ENCODE measurements at regions not wholly inside any gene's neighbourhood (a gene's known extent, or its start where the extent isn't known, plus 50 kb on each side); places are given as distances from the start of the nearest gene placed in this dataset.
"Not testable (repeated sequence)": the region's sequence is repeated elsewhere in the genome, so short reads cannot be mapped to it uniquely, and the experiment has no call there.

GRCh38 chrX:92270936-92271855 is 492.0 kb downstream of the PCDH11X start:
- TF ChIP-seq CTCF (IDR thresholded peaks at IDR 0.05; ENCODE audit: low read depth, low read length): no peak
- DNase-seq (ENCODE audit: extremely low read depth, low read depth): no peak

- DNase-seq (ENCODE audit: extremely low read depth, low read depth): not testable (repeated sequence)
Measured at GRCh38 chrX:92278556-92278955, 499.4 kb downstream of the PCDH11X start.

GRCh38 chrX:92280347-92280746 is 501.2 kb downstream of the PCDH11X start:
- not testable (repeated sequence) for DNase-seq (ENCODE audit: extremely low read depth, low read depth)

- no peak for TF ChIP-seq CTCF (IDR thresholded peaks at IDR 0.05; ENCODE audit: low read depth, low read length)
- no peak for DNase-seq (ENCODE audit: extremely low read depth, low read depth)
Measured at GRCh38 chrX:92283308-92283707, 504.1 kb downstream of the PCDH11X start.

GRCh38 chrX:92298067-92298466 is 518.9 kb downstream of the PCDH11X start:
- DNase-seq (ENCODE audit: extremely low read depth, low read depth): not testable (repeated sequence)

GRCh38 chrX:92333194-92333593 is 554.0 kb downstream of the PCDH11X start:
- not testable (repeated sequence) for DNase-seq (ENCODE audit: extremely low read depth, low read depth)

GRCh38 chrX:92351065-92351464 is 571.9 kb downstream of the PCDH11X start:
- DNase-seq (ENCODE audit: extremely low read depth, low read depth): not testable (repeated sequence)

- no peak for TF ChIP-seq CTCF (IDR thresholded peaks at IDR 0.05; ENCODE audit: low read depth, low read length)
- no peak for DNase-seq (ENCODE audit: extremely low read depth, low read depth)
Measured at GRCh38 chrX:92351511-92351910, 572.3 kb downstream of the PCDH11X start.
